Neural cell (in vitro differentiated cells): ENCODE measurements at regions not wholly inside any gene's neighbourhood (a gene's known extent, or its start where the extent isn't known, plus 50 kb on each side); places are given as distances from the start of the nearest gene placed in this dataset.

Experiments
- H2AFZ ChIP-seq: fragments of 200-600, 300-800 bp; sonication (generic), shearing (Covaris generic); 2 replicates; pipeline ENCODE4 v1.6.0; 2014; ENCODE audit warnings: low read depth, mild to moderate bottlenecking, antibody characterized with exemption, low read length, moderate library complexity
- H3F3A ChIP-seq: fragments of 200-600 bp; shearing (Covaris generic); 2 replicates; pipeline ENCODE4 v1.6.1; 2016; ENCODE audit warnings: mild to moderate bottlenecking, moderate library complexity, mixed read lengths, antibody characterized with exemption, low read length; ENCODE audit not compliant: insufficient read depth, poor library complexity, severe bottlenecking
- H3K27ac ChIP-seq: fragments of 200-600, 300-800 bp; sonication (generic), shearing (Covaris generic); 2 replicates; pipeline ENCODE4 v1.5.1; 2014; ENCODE audit warnings: mild to moderate bottlenecking, low read length, moderate library complexity
- H3K27me3 ChIP-seq: fragments of 300-800, 200-600 bp; sonication (generic), shearing (Covaris generic); 2 replicates; pipeline ENCODE4 v1.6.0; 2014; ENCODE audit warnings: mild to moderate bottlenecking, low read depth, low read length, moderate library complexity; ENCODE audit not compliant: insufficient read depth
- H3K36me3 ChIP-seq: fragments of 300-800, 200-600 bp; sonication (generic), shearing (Covaris generic); 2 replicates; pipeline ENCODE4 v1.5.1; 2014; ENCODE audit warnings: mild to moderate bottlenecking, antibody characterized with exemption, low read length, moderate library complexity; ENCODE audit not compliant: insufficient read depth
- H3K4me2 ChIP-seq: fragments of 300-800, 200-600 bp; sonication (generic), shearing (Covaris generic); 2 replicates; pipeline ENCODE4 v1.6.0; 2014; ENCODE audit warnings: mild to moderate bottlenecking, low read length
- H3K4me3 ChIP-seq: fragments of 300-800, 200-600 bp; sonication (generic), shearing (Covaris generic); 2 replicates; pipeline ENCODE4 v1.5.1; 2014; ENCODE audit warnings: mild to moderate bottlenecking, low read length, moderate library complexity
- H3K79me2 ChIP-seq: fragments of 200-600 bp; shearing (Covaris generic); replicated peaks from 2 replicates; pipeline ENCODE4 v1.6.0; 2014; ENCODE audit warnings: mild to moderate bottlenecking, low read length, moderate library complexity; ENCODE audit not compliant: insufficient read depth
- H3K9ac ChIP-seq: fragments of 300-800, 200-600 bp; sonication (generic), shearing (Covaris generic); 2 replicates; pipeline ENCODE4 v1.6.1; 2016; ENCODE audit warnings: mild to moderate bottlenecking, low read length, mixed read lengths
- H3K9me2 ChIP-seq: fragments of 200-600 bp; shearing (Covaris generic); 2 replicates; pipeline ENCODE4 v1.6.1; 2016; ENCODE audit warnings: mild to moderate bottlenecking, low read length, mixed read lengths; ENCODE audit not compliant: insufficient read depth
- H3K9me3 ChIP-seq: fragments of 200-600, 300-800 bp; sonication (generic), shearing (Covaris generic); 2 replicates; pipeline ENCODE4 v1.6.1; 2016; ENCODE audit warnings: mild to moderate bottlenecking, mixed run types, low read length, moderate library complexity, mixed read lengths
- H4K20me1 ChIP-seq: fragments of 200-600 bp; shearing (Covaris generic); 2 replicates; pipeline ENCODE4 v1.6.1; 2016; ENCODE audit warnings: mild to moderate bottlenecking, mixed run types; ENCODE audit not compliant: insufficient read depth
- CTCF ChIP-seq: fragments of 450-650 bp; IDR thresholded peaks from 2 replicates; pipeline ENCODE4 v1.5.1; 2014; ENCODE audit warnings: antibody characterized with exemption, mild to moderate bottlenecking, moderate library complexity; ENCODE audit not compliant: poor library complexity, severe bottlenecking
- EP300 ChIP-seq: fragments of 450-650 bp; conservative IDR thresholded peaks from 2 replicates; pipeline ENCODE4 v1.6.1; 2014; ENCODE audit warnings: antibody characterized with exemption, mild to moderate bottlenecking, moderate library complexity; ENCODE audit not compliant: poor library complexity, severe bottlenecking
- EZH2 ChIP-seq: fragments of 200-600, 300-800 bp; shearing (Covaris generic), sonication (generic); IDR thresholded peaks from 2 replicates; pipeline ENCODE4 v1.6.1; 2014; ENCODE audit warnings: antibody characterized with exemption, low read length, borderline replicate concordance, mild to moderate bottlenecking; ENCODE audit not compliant: insufficient read depth, poor library complexity, severe bottlenecking
- MXI1 ChIP-seq: fragments of 450-650 bp; conservative IDR thresholded peaks from 2 replicates; pipeline ENCODE4 v1.6.1; 2014; ENCODE audit warnings: antibody characterized with exemption, mild to moderate bottlenecking; ENCODE audit not compliant: poor library complexity, severe bottlenecking
- POLR2AphosphoS5 ChIP-seq: IDR thresholded peaks from 2 replicates; pipeline ENCODE4 v1.6.1; 2012
- RAD21 ChIP-seq: fragments of 450-650 bp; conservative IDR thresholded peaks from 2 replicates; pipeline ENCODE4 v1.6.1; 2014; ENCODE audit warnings: antibody characterized with exemption, mild to moderate bottlenecking, moderate library complexity
- REST ChIP-seq: IDR thresholded peaks from 2 replicates; pipeline ENCODE4 v1.6.1; 2012; ENCODE audit warnings: borderline replicate concordance
- SMC3 ChIP-seq: fragments of 450-650 bp; conservative IDR thresholded peaks from 2 replicates; pipeline ENCODE4 v1.6.1; 2014; ENCODE audit warnings: antibody characterized with exemption, mild to moderate bottlenecking, moderate library complexity; ENCODE audit not compliant: poor library complexity
- TAF1 ChIP-seq: IDR thresholded peaks from 2 replicates; pipeline ENCODE4 v1.6.1; 2012; ENCODE audit warnings: low read depth

- Histone ChIP-seq H3K9me2 (no peaks in the 10 kb centered on the region), H3F3A (no peaks in the 10 kb centered on the region), H3K4me3 (no peak overlapping the region), H3K27ac (peak overlapping the region; percentile 54), H3K9me3 (no peaks in the 10 kb centered on the region), H3K36me3 (no peaks in the 10 kb centered on the region), H3K4me2 (no peak overlapping the region), H3K27me3 (no peaks in the 10 kb centered on the region), H3K79me2 (no peaks in the 10 kb centered on the region), H3K9ac (peak overlapping the region; percentile 29), H2AFZ (peak overlapping the region; percentile 12), H4K20me1 (no peaks in the 10 kb centered on the region)
- no peak for TF ChIP-seq POLR2AphosphoS5
- TF ChIP-seq MXI1: no peak
- no peak for TF ChIP-seq RAD21
- no peak for TF ChIP-seq CTCF
- no peak for TF ChIP-seq SMC3
- TF ChIP-seq EP300: no peak
- TF ChIP-seq TAF1: no peak
- no peak for TF ChIP-seq EZH2
- no peak for TF ChIP-seq REST
Measured at GRCh38 chr12:4991801-4992200, 51.9 kb upstream of the KCNA5 start.

- Histone ChIP-seq H3K9me3 (no peaks in the 10 kb centered on the region), H4K20me1 (no peaks in the 10 kb centered on the region), H3K9ac (no peak overlapping the region), H3K79me2 (no peaks in the 10 kb centered on the region), H3K27ac (no peak overlapping the region), H3F3A (no peaks in the 10 kb centered on the region), H3K4me2 (no peak overlapping the region), H3K36me3 (no peaks in the 10 kb centered on the region), H3K27me3 (no peaks in the 10 kb centered on the region), H3K4me3 (no peak overlapping the region), H2AFZ (no peak overlapping the region), H3K9me2 (no peaks in the 10 kb centered on the region)
- TF ChIP-seq CTCF (no peak), REST (no peak), POLR2AphosphoS5 (no peak), TAF1 (no peak), RAD21 (no peak), SMC3 (no peak)
Measured at GRCh38 chr12:4992871-4993270, 50.8 kb upstream of the KCNA5 start.
